SIG-M5 treated with dmso at 0.1 percent for 504 hours (cell line): ENCODE measurements at regions not wholly inside any gene's neighbourhood (a gene's known extent, or its start where the extent isn't known, plus 50 kb on each side); places are given as distances from the start of the nearest gene placed in this dataset.
"Not testable (repeated sequence)": the region's sequence is repeated elsewhere in the genome, so short reads cannot be mapped to it uniquely, and the experiment has no call there.

Experiments
- DNase-seq: peaks from one replicate; lab custom pipeline; 2025; ENCODE audit not compliant: unreplicated experiment; lab: John Stamatoyannopoulos, UW

- DNase-seq: no peak
Observed at GRCh38 chr5:107772418-107773310, 101.9 kb upstream of the EFNA5 start.

DNA sequence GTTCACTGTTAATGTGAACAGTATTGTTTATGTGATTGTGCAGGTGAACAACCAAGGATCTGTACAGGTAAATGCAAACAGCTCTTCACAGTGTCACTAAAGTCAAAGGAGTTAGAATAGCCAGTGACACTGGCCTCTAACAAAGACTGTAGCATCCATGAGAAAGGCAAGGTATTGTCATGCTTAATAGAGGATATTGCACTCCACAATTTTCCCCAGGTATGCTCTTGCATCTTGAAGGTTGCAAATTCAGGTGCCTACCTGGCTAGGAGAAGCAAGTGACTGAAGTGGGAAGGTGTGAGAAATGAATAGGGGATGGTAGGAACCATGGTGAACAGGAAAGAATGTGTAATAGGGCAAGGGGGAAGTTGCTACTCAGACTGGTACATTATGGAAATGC lies 101.2 kb upstream of the EFNA5 start:
- no peak for DNase-seq

- no peak for DNase-seq
Observed at GRCh38 chr5:107770051-107770450, 99.3 kb upstream of the EFNA5 start.

DNA sequence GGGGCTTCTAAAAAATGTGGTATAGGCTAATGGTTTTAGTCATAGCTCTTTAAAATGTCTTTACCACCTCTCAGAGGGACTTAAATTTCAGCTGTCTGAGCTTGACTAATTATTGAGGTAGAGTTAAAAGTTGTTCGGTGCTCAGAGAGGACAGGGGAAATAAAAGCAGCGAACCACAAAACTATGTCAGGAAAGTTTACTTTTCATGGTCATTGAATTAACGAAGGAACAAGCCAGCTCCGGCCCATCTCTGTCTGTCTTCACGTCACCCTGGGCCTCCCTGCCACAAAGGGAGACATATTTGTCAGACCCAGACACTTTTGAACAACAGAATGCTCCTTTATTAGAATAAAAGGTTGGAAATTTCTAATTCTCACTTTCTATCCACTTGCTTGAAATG lies 98.8 kb upstream of the EFNA5 start:
- no peak for DNase-seq

GRCh38 chr5:107766972-107767371 lies 96.2 kb upstream of the EFNA5 start:
- no peak for DNase-seq

- no peak for DNase-seq
Observed at GRCh38 chr5:107766439-107766838, 95.7 kb upstream of the EFNA5 start.

GRCh38 chr5:107765805-107766063 lies 95.0 kb upstream of the EFNA5 start:
- no peak for DNase-seq

- no peak for DNase-seq
Observed at GRCh38 chr5:107764976-107765804, 94.5 kb upstream of the EFNA5 start.

- no peak for DNase-seq
Observed at GRCh38 chr5:107764282-107764681, 93.5 kb upstream of the EFNA5 start.

- DNase-seq: no peak
Observed at GRCh38 chr5:107753427-107753826, 82.7 kb upstream of the EFNA5 start.

DNA sequence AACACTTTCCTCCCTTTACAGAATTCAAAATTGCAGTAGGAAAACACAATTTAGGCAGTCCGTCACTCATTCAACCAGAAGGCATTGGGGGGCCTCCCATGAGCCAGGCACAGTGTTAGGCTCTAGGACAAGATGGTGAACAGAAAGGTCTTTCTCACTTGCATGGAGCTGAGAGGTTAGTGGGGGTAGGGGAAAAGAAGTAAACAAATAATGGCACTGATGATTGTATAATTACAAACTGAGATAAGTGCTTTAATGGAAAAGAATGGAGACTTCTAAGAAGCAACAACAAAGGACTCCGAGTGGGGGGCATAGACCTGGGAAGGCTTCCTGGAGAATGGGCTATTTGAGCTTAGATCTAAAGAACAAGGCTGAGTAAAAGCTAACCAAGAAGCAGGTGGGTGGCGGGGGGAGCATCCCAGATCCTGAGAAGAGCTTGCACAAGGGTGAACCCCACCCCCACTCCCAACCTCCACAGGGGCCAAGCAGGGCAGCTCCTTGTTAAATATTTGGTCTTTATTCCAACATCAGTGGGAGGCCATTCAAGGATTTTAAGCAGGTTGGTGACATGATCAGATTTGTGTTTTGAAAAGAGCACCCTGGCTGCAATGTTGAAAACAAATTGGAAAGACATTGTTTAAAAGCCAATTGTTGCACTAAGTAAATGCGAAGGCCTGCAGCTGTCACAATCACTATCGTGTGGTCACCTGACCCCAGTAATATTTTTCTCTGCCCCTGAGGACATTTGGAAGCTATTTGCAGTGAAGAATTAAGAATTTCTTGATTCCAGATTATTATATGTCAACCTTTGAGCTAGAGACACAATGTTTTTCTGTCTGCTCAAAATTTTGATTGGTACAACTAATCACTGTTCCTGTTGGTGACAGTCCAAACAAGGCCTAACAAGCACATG lies 73.9 kb upstream of the EFNA5 start:
- DNase-seq: no peak

- DNase-seq: no peak
Observed at GRCh38 chr5:107743373-107744000, 72.8 kb upstream of the EFNA5 start.

DNA sequence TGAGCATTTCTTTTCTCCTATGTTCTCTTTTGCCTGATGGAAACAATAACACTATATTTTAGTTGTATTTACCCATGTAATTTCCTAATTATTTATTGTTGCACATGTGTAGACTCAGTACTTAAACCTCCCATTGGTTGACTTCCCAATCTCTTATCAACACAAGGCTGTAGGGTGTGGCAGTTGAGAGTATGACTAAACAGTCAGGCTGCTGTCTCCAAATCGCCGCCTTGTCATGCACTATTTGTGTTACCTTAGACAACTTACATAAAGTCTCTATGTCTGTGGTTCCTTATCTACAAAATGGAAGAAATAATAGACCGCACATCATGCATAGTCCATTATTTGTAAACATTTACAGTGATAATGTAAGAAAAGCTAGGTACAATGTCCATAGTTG lies 68.9 kb upstream of the EFNA5 start:
- DNase-seq: no peak

GRCh38 chr5:107736638-107737037 lies 65.9 kb upstream of the EFNA5 start:
- DNase-seq: no peak

- DNase-seq: not testable (repeated sequence)
Observed at GRCh38 chr5:107736089-107736488, 65.4 kb upstream of the EFNA5 start.

DNA sequence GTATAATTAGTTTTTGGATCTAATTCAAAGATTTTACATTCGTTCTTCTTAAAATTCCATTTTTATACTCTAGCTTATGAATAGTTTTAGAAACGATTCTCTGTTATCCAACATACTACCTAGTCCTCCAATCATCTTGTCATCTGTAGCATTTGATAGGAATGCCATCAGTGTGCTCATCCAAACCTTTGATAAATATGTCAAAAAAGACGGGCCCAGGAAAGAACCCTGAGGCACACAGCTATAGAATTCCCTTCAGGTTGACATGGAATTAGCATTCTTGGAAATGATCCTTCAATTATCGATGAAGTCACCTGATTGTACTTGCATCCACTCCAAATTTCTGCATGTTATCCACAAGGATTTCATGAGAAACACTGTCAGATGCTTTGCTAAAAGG lies 64.8 kb upstream of the EFNA5 start:
- no peak for DNase-seq

GRCh38 chr5:107726896-107727295 lies 56.2 kb upstream of the EFNA5 start:
- DNase-seq: no peak

- no peak for DNase-seq
Observed at GRCh38 chr5:107724642-107725041, 53.9 kb upstream of the EFNA5 start.

GRCh38 chr5:107721241-107721640 lies 50.5 kb upstream of the EFNA5 start:
- not testable (repeated sequence) for DNase-seq
